ENCODE measurements at regions not wholly inside any gene's neighbourhood (a gene's known extent, or its start where the extent isn't known, plus 50 kb on each side); places are given as distances from the start of the nearest gene placed in this dataset.

GRCh38 chr14:55874785-55875184, 243.4 kb upstream of the PELI2 start:
- no peak overlapping the region for H3K27ac ChIP-seq (ENCODE audit: low read depth in 1 of 2, low read length in 2 of 2)
- H3K4me1 ChIP-seq (ENCODE audit: control insufficient read depth in 1 of 2, insufficient read depth in 2 of 2, low read length in 2 of 2), result no peaks in the 10 kb centered on the region
- peak overlapping the region in 1 of 2 donors; percentile 12 for H3K4me3 ChIP-seq (ENCODE audit: low read length in 2 of 2)
- intact Hi-C loops (cut with DNase I), result no loop called here
- H3K9me3 ChIP-seq (ENCODE audit: control insufficient read depth, low read length), result peaks cover 1% of the 10 kb centered on the region
- no peak for DNase-seq
- H3K36me3 ChIP-seq (ENCODE audit: control insufficient read depth in 1 of 2, insufficient read depth in 2 of 2, low read length in 1 of 2), result no peaks in the 10 kb centered on the region
- 35% methylated on average over 10 of the region's 10 CpGs for WGBS, 2 donors
- H3K27me3 ChIP-seq (ENCODE audit: control insufficient read depth in 1 of 2, insufficient read depth in 2 of 2, low read length in 1 of 2), result no peaks in the 10 kb centered on the region
- no peak for ATAC-seq (ENCODE audit: low FRiP score)

DNA sequence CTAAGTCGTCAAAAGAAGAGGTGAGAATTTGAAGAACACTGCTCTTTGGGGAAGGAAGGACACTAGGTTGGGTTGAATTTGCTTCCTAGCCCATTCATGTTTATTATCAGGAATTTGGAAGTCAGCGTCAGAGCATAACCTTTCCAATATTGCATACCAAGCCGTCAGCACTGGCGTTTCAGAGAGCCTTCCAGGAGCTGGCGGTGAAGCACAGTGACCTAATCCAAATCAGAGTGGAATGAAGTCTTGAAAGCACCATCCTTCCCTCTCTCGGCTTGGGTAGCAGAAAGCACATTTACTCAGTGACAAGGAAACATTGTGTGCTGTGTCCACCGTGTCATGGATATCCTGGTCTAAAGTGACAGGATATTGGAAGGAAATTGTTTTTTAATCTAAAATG, 240.3 kb upstream of the PELI2 start:
- H3K27me3 ChIP-seq (ENCODE audit: control insufficient read depth in 1 of 2, insufficient read depth in 2 of 2, low read length in 1 of 2), result no peaks in the 10 kb centered on the region
- no peaks in the 10 kb centered on the region for H3K4me1 ChIP-seq (ENCODE audit: control insufficient read depth in 1 of 2, insufficient read depth in 2 of 2, low read length in 2 of 2)
- DNase-seq (no peak), ATAC-seq (ENCODE audit: low FRiP score) (no peak)
- H3K36me3 ChIP-seq (ENCODE audit: control insufficient read depth in 1 of 2, insufficient read depth in 2 of 2, low read length in 1 of 2), result no peaks in the 10 kb centered on the region
- intact Hi-C loops (cut with DNase I), result no loop called here
- H3K9me3 ChIP-seq (ENCODE audit: control insufficient read depth, low read length), result peaks cover 1% of the 10 kb centered on the region
- 12 to 16% methylated on average over 7 of the region's 7 CpGs for WGBS, 2 donors
- H3K27ac ChIP-seq (ENCODE audit: low read depth in 1 of 2, low read length in 2 of 2), result no peak overlapping the region
- no peak overlapping the region for H3K4me3 ChIP-seq (ENCODE audit: low read length in 2 of 2)

DNA sequence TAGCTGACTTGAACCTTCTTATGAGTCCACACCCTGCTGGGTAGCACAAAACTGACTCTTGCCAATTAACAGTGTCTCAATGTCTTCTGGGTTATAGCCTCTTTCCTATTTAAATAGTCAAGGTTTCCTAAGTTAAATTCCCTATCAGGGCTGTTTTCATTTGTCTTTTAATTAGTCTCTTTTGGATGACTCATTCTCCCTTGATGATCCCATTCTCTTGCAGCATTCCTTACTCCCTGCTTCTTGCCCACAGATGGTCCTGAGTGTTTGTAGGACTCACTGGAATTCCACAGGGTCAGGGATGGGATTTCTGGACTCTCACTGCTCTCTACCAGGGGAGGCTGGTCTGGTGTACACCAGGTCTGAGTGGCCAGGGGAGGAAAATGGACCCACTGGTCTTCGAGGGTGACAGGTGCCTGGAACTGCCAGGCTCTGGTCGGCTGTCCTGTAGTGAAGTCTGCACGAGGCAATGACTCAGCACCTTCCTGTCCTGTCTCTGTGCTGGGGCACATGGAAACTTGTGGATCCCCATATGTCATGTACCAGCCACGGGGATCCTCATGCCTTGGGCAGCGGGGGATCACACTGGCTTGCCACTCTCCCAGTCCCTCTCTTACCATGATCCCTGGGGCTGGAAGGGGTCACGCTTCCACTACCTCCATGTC, 236.5 kb upstream of the PELI2 start:
- Histone ChIP-seq H3K4me1 (ENCODE audit: control insufficient read depth in 1 of 2, insufficient read depth in 2 of 2, low read length in 2 of 2) (no peaks in the 10 kb centered on the region), H3K4me3 (ENCODE audit: low read length in 2 of 2) (no peak overlapping the region), H3K27ac (ENCODE audit: low read depth in 1 of 2, low read length in 2 of 2) (no peak overlapping the region), H3K27me3 (ENCODE audit: control insufficient read depth in 1 of 2, insufficient read depth in 2 of 2, low read length in 1 of 2) (no peaks in the 10 kb centered on the region), H3K9me3 (ENCODE audit: control insufficient read depth, low read length) (peaks cover 1% of the 10 kb centered on the region), H3K36me3 (ENCODE audit: control insufficient read depth in 1 of 2, insufficient read depth in 2 of 2, low read length in 1 of 2) (no peaks in the 10 kb centered on the region)
- ATAC-seq (ENCODE audit: low FRiP score) (peak; percentile 24), DNase-seq (no peak)
- intact Hi-C loops (cut with DNase I), result no loop called here
- WGBS, 2 donors, result 74 to 76% methylated on average over 6 of the region's 6 CpGs

- intact Hi-C loops (cut with DNase I), result no loop called here
- 80 to 82% methylated on average over 4 of the region's 4 CpGs for WGBS, 2 donors
- Histone ChIP-seq H3K36me3 (ENCODE audit: control insufficient read depth in 1 of 2, insufficient read depth in 2 of 2, low read length in 1 of 2) (no peaks in the 10 kb centered on the region), H3K27ac (ENCODE audit: low read depth in 1 of 2, low read length in 2 of 2) (no peak overlapping the region), H3K4me3 (ENCODE audit: low read length in 2 of 2) (no peak overlapping the region), H3K4me1 (ENCODE audit: control insufficient read depth in 1 of 2, insufficient read depth in 2 of 2, low read length in 2 of 2) (no peaks in the 10 kb centered on the region), H3K9me3 (ENCODE audit: control insufficient read depth, low read length) (peaks cover 1% of the 10 kb centered on the region), H3K27me3 (ENCODE audit: control insufficient read depth in 1 of 2, insufficient read depth in 2 of 2, low read length in 1 of 2) (no peaks in the 10 kb centered on the region)
- DNase-seq (no peak), ATAC-seq (ENCODE audit: low FRiP score) (no peak)
Measured at GRCh38 chr14:55884819-55885218, 233.4 kb upstream of the PELI2 start.

DNA sequence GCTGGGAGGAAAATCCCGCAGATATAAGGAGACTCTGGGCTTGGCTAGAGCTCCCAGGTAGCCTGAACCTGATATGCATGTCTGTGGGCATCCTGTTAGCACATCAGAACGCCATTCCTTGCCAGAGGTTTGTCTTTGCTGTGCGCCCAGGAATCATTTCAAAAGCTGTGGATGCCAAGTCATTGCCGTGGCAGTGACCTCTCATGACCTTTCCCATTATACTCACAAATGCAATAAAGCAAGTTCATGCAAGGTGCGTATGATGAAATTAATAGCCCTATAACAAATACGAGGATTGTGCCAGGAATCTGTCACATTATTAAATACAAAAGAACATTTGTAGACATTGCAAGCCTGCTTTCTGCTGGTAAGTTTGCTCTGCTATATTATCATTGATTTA, 229.1 kb upstream of the PELI2 start:
- intact Hi-C loops (cut with DNase I), result no loop called here

DNA sequence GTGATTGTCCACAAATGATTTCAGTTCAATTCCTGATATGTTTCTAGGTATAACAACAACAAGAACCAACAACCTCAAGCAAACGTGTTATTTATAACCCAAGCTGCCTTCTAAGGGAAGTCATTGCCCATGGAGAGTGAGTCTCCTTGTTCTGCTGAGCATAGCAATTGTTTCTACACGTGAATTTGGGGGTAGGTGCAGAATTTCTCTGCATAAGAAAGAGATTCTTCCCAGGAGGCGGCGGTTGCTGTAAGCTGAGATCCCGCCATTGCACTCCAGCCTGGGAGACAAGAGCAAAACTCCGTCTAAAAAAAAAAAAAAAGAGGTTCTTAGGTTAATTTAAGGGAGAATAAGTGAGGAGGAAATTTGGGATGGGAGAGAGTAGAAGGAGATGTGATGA, 226.5 kb upstream of the PELI2 start:
- DNase-seq (no peak), ATAC-seq (ENCODE audit: low FRiP score) (no peak)
- no peaks in the 10 kb centered on the region for H3K27me3 ChIP-seq (ENCODE audit: control insufficient read depth in 1 of 2, insufficient read depth in 2 of 2, low read length in 1 of 2)
- 41 to 50% methylated on average over 6 of the region's 6 CpGs for WGBS, 2 donors
- H3K27ac ChIP-seq (ENCODE audit: low read depth in 1 of 2, low read length in 2 of 2), result no peak overlapping the region
- no peak overlapping the region for H3K4me3 ChIP-seq (ENCODE audit: low read length in 2 of 2)
- no peaks in the 10 kb centered on the region for H3K9me3 ChIP-seq (ENCODE audit: control insufficient read depth, low read length)
- H3K4me1 ChIP-seq (ENCODE audit: control insufficient read depth in 1 of 2, insufficient read depth in 2 of 2, low read length in 2 of 2), result no peaks in the 10 kb centered on the region
- intact Hi-C loops (cut with DNase I), result no loop called here
- no peaks in the 10 kb centered on the region for H3K36me3 ChIP-seq (ENCODE audit: control insufficient read depth in 1 of 2, insufficient read depth in 2 of 2, low read length in 1 of 2)

More for the DNA sequence above, 229.1 kb upstream of the PELI2 start:
- H3K27me3 ChIP-seq (ENCODE audit: control insufficient read depth in 1 of 2, insufficient read depth in 2 of 2, low read length in 1 of 2), result no peaks in the 10 kb centered on the region
- H3K4me3 ChIP-seq (ENCODE audit: low read length in 2 of 2), result no peak overlapping the region
- ATAC-seq (ENCODE audit: low FRiP score) (no peak), DNase-seq (no peak)
- H3K4me1 ChIP-seq (ENCODE audit: control insufficient read depth in 1 of 2, insufficient read depth in 2 of 2, low read length in 2 of 2), result no peaks in the 10 kb centered on the region
- H3K27ac ChIP-seq (ENCODE audit: low read depth in 1 of 2, low read length in 2 of 2), result no peak overlapping the region
- no peaks in the 10 kb centered on the region for H3K36me3 ChIP-seq (ENCODE audit: control insufficient read depth in 1 of 2, insufficient read depth in 2 of 2, low read length in 1 of 2)
- no peaks in the 10 kb centered on the region for H3K9me3 ChIP-seq (ENCODE audit: control insufficient read depth, low read length)
- 63 to 64% methylated on average over 6 of the region's 6 CpGs for WGBS, 2 donors

GRCh38 chr14:55892906-55893305, 225.3 kb upstream of the PELI2 start:
- 82 to 89% methylated on average over 4 of the region's 4 CpGs for WGBS, 2 donors
- no peaks in the 10 kb centered on the region for H3K27me3 ChIP-seq (ENCODE audit: control insufficient read depth in 1 of 2, insufficient read depth in 2 of 2, low read length in 1 of 2)
- no peaks in the 10 kb centered on the region for H3K4me1 ChIP-seq (ENCODE audit: control insufficient read depth in 1 of 2, insufficient read depth in 2 of 2, low read length in 2 of 2)
- no peak overlapping the region for H3K4me3 ChIP-seq (ENCODE audit: low read length in 2 of 2)
- no peak for ATAC-seq (ENCODE audit: low FRiP score)
- H3K27ac ChIP-seq (ENCODE audit: low read depth in 1 of 2, low read length in 2 of 2), result no peak overlapping the region
- intact Hi-C loops (cut with DNase I), result no loop called here
- DNase-seq, result no peak
- no peaks in the 10 kb centered on the region for H3K36me3 ChIP-seq (ENCODE audit: control insufficient read depth in 1 of 2, insufficient read depth in 2 of 2, low read length in 1 of 2)
- no peaks in the 10 kb centered on the region for H3K9me3 ChIP-seq (ENCODE audit: control insufficient read depth, low read length)

DNA sequence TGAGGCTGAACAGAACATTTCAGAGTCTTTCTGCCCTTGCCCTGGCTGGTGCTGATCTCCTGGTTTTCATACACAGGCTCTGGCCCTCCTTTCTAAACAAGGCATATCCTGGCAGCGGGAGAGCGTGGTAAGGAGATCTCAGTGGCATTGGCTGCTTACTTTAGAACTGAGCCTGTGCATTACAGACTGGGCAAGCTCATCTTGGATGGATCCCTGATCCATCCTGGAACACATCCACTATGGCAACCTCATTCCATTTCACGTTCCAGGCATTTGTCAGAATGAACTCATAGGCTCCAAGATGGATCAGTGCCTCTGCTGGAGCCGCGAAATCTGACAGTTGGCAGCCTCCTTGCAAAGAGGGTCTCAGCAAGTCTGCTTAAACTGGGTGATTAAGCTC, 224.5 kb upstream of the PELI2 start:
- no peaks in the 10 kb centered on the region for H3K9me3 ChIP-seq (ENCODE audit: control insufficient read depth, low read length)
- DNase-seq (no peak), ATAC-seq (ENCODE audit: low FRiP score) (no peak)
- H3K4me3 ChIP-seq (ENCODE audit: low read length in 2 of 2), result no peak overlapping the region
- H3K4me1 ChIP-seq (ENCODE audit: control insufficient read depth in 1 of 2, insufficient read depth in 2 of 2, low read length in 2 of 2), result no peaks in the 10 kb centered on the region
- H3K27ac ChIP-seq (ENCODE audit: low read depth in 1 of 2, low read length in 2 of 2), result no peak overlapping the region
- 21 to 26% methylated on average over 5 of the region's 5 CpGs for WGBS, 2 donors
- intact Hi-C loops (cut with DNase I), result no loop called here
- no peaks in the 10 kb centered on the region for H3K36me3 ChIP-seq (ENCODE audit: control insufficient read depth in 1 of 2, insufficient read depth in 2 of 2, low read length in 1 of 2)
- H3K27me3 ChIP-seq (ENCODE audit: control insufficient read depth in 1 of 2, insufficient read depth in 2 of 2, low read length in 1 of 2), result no peaks in the 10 kb centered on the region

GRCh38 chr14:55897031-55897430, 221.2 kb upstream of the PELI2 start:
- WGBS, 2 donors, result 85 to 86% methylated on average over 1 of the region's 1 CpG
- Histone ChIP-seq H3K4me3 (ENCODE audit: low read length in 2 of 2) (no peak overlapping the region), H3K4me1 (ENCODE audit: control insufficient read depth in 1 of 2, insufficient read depth in 2 of 2, low read length in 2 of 2) (peaks cover 0 to 2% of the 10 kb centered on the region in 2 donors), H3K9me3 (ENCODE audit: control insufficient read depth, low read length) (no peaks in the 10 kb centered on the region), H3K36me3 (ENCODE audit: control insufficient read depth in 1 of 2, insufficient read depth in 2 of 2, low read length in 1 of 2) (no peaks in the 10 kb centered on the region), H3K27me3 (ENCODE audit: control insufficient read depth in 1 of 2, insufficient read depth in 2 of 2, low read length in 1 of 2) (no peaks in the 10 kb centered on the region), H3K27ac (ENCODE audit: low read depth in 1 of 2, low read length in 2 of 2) (no peak overlapping the region)
- DNase-seq (no peak), ATAC-seq (ENCODE audit: low FRiP score) (no peak)
- intact Hi-C loops (cut with DNase I), result no loop called here
